ENCODE measurements at regions not wholly inside any gene's neighbourhood (a gene's known extent, or its start where the extent isn't known, plus 50 kb on each side); places are given as distances from the start of the nearest gene placed in this dataset.

- no peak for TF ChIP-seq ZNF512 (tag; IDR thresholded peaks at IDR 0.05)
- TF ChIP-seq BRD4 (IDR thresholded peaks at IDR 0.05), result no peak
- no peak for TF ChIP-seq ZNF764 (CRISPR knock-in tag; IDR thresholded peaks at IDR 0.05; ENCODE audit: low read depth)
- TF ChIP-seq KAT8 (IDR thresholded peaks at IDR 0.05; ENCODE audit: low read depth), result no peak
- no peak for TF ChIP-seq EP300 (IDR thresholded peaks at IDR 0.05; ENCODE audit: low read length)
Observed at GRCh38 chr16:61403386-61403785, 632.9 kb downstream of the CDH8 start (continued).

DNA sequence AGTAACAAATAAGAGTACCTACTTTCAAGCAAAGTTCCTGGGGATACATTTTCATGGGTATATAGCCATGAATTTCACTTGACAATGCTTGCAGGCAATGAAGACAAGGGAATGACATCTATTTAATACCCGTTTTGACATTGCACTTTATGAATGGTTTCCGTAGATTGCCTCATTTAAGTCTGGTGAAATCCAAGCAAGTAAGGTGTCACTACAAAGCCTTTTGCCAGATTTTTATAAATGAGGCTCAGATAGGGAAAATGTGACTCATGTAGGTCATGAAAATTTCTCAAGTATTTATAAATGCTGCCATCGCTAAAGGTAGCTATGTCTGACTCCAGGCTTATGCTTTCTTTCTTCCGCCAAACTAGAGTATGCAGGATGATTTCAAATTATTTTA lies 644.3 kb downstream of the CDH8 start:
- H3K4me2 ChIP-seq (ENCODE audit: insufficient read depth, low read length), result no peak overlapping the region
- H3K4me1 ChIP-seq (replicated peaks in 1 of 2; ENCODE audit: control insufficient read depth in 2 of 2, insufficient read depth in 2 of 2, low read length in 2 of 2), result no peaks in the 10 kb centered on the region
- POLR2A ChIA-PET, result no interaction called here
- CTCF ChIA-PET (ENCODE audit: low intra/inter-chr PET ratio), result no interaction called here
- ATAC-seq (no peak), DNase-seq (ENCODE audit: extremely low read depth in 1 of 4, low spot score in 3 of 4) (no peak), FAIRE-seq (no peak)
- no peak overlapping the region for H3K27ac ChIP-seq (ENCODE audit: extremely low read depth, low read depth, low read length)
- H3K9ac ChIP-seq (ENCODE audit: insufficient read depth in 1 of 2, low read depth in 2 of 2, low read length in 2 of 2), result no peak overlapping the region
- BruUV-seq (replicated peaks), result no TSS peak
- H2AFZ ChIP-seq (ENCODE audit: low read depth, low read length), result no peak overlapping the region
- no peak overlapping the region for H3K4me3 ChIP-seq
- H3K27me3 ChIP-seq (ENCODE audit: control insufficient read depth in 2 of 2, insufficient read depth in 2 of 2, low read length in 2 of 2), result no peaks in the 10 kb centered on the region
- H3K9me3 ChIP-seq (replicated peaks; ENCODE audit: control insufficient read depth, insufficient read depth, low read depth, low read length), result no peaks in the 10 kb centered on the region; the same call in 1 of the 2 replicates
- no peaks in the 10 kb centered on the region for H3K36me3 ChIP-seq (ENCODE audit: control insufficient read depth, insufficient read depth, low read length)
- no peaks in the 10 kb centered on the region for H3K79me2 ChIP-seq (ENCODE audit: control insufficient read depth, insufficient read depth, low read length)
- no peaks in the 10 kb centered on the region for H4K20me1 ChIP-seq (replicated peaks; ENCODE audit: control insufficient read depth, insufficient read depth, low read length)
- in situ Hi-C loops (cut with MboI) (no loop called here), intact Hi-C loops (cut with micrococcal nuclease) (no loop called here)
- H3K9me1 ChIP-seq (ENCODE audit: control insufficient read depth, insufficient read depth, low read length), result no peaks in the 10 kb centered on the region
- WGBS (ENCODE audit: insufficient coverage, low coverage, missing lambda C conversion rate), result 0% methylated on average over 4 of the region's 4 CpGs
- TF ChIP-seq BCOR (IDR thresholded peaks at IDR 0.05) (no peak), ATF4 (CRISPR knock-in tag; IDR thresholded peaks at IDR 0.05) (no peak), ZFP36 (IDR thresholded peaks at IDR 0.05; ENCODE audit: low read depth, low read length, partially characterized antibody) (no peak), HCFC1 (IDR thresholded peaks at IDR 0.05; ENCODE audit: low read depth, low read length) (no peak), ZSCAN29 (IDR thresholded peaks at IDR 0.05) (no peak), ZNF778 (CRISPR knock-in tag; IDR thresholded peaks at IDR 0.05) (no peak), HNRNPLL (IDR thresholded peaks at IDR 0.05; ENCODE audit: low read depth, low read length, poor library complexity, severe bottlenecking) (no peak), IFI16 (CRISPR knock-in tag; IDR thresholded peaks at IDR 0.05) (no peak), XRCC5 (IDR thresholded peaks at IDR 0.05; ENCODE audit: low read depth, low read length) (no peak), BDP1 (IDR thresholded peaks at IDR 0.05; ENCODE audit: insufficient read depth, insufficient read length) (no peak), ZNF655 (CRISPR knock-in tag; IDR thresholded peaks at IDR 0.05) (no peak), ZNF121 (CRISPR knock-in tag; conservative IDR thresholded peaks at IDR 0.05) (no peak), ZZZ3 (IDR thresholded peaks at IDR 0.05) (no peak), ZNF24 (IDR thresholded peaks at IDR 0.05) (no peak), ZSCAN32 (CRISPR knock-in tag; IDR thresholded peaks at IDR 0.05) (no peak)
- TF ChIP-seq, protein P1, sequence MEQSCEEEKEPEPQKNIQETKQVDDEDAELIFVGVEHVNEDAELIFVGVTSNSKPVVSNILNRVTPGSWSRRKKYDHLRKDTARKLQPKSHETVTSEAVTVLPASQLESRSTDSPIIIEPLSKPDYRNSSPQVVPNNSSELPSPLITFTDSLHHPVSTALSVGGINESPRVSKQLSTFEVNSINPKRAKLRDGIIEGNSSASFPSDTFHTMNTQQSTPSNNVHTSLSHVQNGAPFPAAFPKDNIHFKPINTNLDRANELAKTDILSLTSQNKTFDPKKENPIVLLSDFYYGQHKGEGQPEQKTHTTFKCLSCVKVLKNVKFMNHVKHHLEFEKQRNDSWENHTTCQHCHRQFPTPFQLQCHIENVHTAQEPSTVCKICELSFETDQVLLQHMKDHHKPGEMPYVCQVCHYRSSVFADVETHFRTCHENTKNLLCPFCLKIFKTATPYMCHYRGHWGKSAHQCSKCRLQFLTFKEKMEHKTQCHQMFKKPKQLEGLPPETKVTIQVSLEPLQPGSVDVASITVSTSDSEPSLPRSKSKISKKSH (CRISPR knock-in tag; IDR thresholded peaks at IDR 0.05), result no peak
